Skeletal muscle cell (primary cell): ENCODE measurements at regions not wholly inside any gene's neighbourhood (a gene's known extent, or its start where the extent isn't known, plus 50 kb on each side); places are given as distances from the start of the nearest gene placed in this dataset.

Experiments
- DNase-seq: peaks from one replicate; pipeline ENCODE4 v3.0.0-alpha.2; 2010; ENCODE audit warnings: low read depth
- H3K4me3 ChIP-seq: 2 replicates; pipeline ENCODE4 v1.5.1; 2011; ENCODE audit warnings: low read depth, mild to moderate bottlenecking, control low read depth, low read length, moderate library complexity

- no peak overlapping the region for H3K4me3 ChIP-seq
These were observed 446.8 kb downstream of the WDR72 start for GRCh38 chr15:53312707-53313106.

GRCh38 chr15:53310709-53311108 is 448.8 kb downstream of the WDR72 start:
- no peak overlapping the region for H3K4me3 ChIP-seq
- DNase-seq = no peak

More at GRCh38 chr15:53312707-53313106, 446.8 kb downstream of the WDR72 start:
- no peak for DNase-seq

GRCh38 chr15:53307952-53308624 is 451.4 kb downstream of the WDR72 start:
- no peak overlapping the region for H3K4me3 ChIP-seq
- DNase-seq = no peak

DNA sequence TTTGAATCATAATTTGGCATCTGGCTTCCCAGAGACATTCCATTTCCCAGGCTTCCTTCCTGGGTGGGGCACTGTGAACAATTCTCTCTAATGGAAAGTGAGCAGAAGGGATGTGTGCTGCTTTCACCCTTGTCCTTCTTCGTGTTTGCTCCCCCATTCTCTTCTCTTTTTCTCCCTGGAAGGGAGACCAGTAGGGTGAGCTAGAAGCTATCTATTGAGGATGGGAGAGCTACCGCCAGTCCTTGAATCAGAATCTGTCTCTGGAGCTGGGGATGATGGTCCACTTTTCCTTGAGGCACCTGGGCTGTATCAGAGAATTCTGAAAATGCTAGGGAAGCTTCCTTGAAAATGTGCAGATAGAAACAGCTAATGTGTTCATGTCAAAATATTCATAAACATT is 453.9 kb downstream of the WDR72 start:
- H3K4me3 ChIP-seq = no peak overlapping the region
- DNase-seq = no peak

DNA sequence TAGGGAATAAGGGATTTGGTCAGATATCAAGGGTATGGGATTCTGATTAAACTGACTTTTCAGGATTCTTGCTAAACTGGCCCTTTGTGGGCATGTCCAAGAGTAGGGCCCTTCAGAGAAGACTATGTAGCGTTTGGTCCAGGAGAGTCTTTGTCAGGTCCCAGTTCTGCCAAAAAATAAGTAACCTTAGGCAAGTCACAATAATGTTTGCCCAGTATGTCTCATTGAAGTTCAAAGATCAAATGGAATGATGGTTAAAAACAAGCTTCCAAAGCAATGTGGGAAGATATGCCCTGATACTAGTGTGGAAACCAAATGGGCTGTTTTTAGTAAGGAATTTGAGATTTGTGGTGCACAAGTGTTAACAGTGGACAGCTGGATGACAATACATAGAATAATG is 454.4 kb downstream of the WDR72 start:
- DNase-seq = no peak

GRCh38 chr15:53297828-53298227 is 461.6 kb downstream of the WDR72 start:
- H3K4me3 ChIP-seq = no peak overlapping the region
- DNase-seq = no peak

More for the DNA sequence above, 454.4 kb downstream of the WDR72 start:
- H3K4me3 ChIP-seq = no peak overlapping the region

DNA sequence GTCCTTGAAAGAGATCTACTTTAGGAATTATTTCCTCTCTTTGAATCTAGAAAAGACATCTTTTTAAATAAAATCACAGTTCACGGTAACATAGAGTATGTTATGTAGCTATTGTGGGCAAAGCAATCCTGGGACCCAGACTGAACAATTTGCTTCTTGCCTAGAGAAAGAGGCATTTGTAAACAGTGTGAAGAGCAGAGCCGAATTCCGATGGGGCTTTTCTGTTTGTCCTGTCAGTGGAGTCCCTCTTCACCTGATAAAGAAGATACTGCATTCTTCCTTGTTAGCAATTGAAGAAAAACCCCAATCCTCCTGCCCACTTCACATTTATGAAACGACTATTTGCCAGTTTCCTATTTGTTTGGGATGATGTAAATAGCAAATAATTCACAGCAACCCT is 462.9 kb downstream of the WDR72 start:
- no peak overlapping the region for H3K4me3 ChIP-seq
- DNase-seq = no peak

DNA sequence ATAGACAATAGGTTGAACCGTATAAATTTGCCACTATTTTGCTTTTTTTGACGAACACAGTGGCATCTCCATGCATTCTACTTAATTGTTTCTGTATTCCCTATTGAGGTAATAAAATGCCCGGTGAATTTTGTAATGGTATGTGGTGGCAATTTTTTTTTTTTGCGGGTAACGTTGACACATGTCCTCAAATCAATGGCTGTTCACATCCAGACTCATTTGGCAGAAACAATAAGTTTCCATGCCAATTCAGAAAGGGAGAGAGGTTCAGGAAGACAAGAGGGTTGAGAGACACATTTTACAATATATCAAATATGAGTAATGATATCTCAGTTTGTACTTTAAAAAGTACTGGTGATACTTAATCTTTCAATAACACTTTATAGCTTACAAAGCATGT is 463.9 kb downstream of the WDR72 start:
- no peak overlapping the region for H3K4me3 ChIP-seq
- DNase-seq = no peak

- no peak for DNase-seq
- no peak overlapping the region for H3K4me3 ChIP-seq
These were observed 470.9 kb downstream of the WDR72 start for GRCh38 chr15:53288542-53288941.

GRCh38 chr15:53274630-53275029 is 484.5 kb upstream of the ONECUT1 start:
- DNase-seq = no peak
- H3K4me3 ChIP-seq = no peak overlapping the region

GRCh38 chr15:53272116-53272515 is 482.0 kb upstream of the ONECUT1 start:
- no peak overlapping the region for H3K4me3 ChIP-seq
- no peak for DNase-seq

DNA sequence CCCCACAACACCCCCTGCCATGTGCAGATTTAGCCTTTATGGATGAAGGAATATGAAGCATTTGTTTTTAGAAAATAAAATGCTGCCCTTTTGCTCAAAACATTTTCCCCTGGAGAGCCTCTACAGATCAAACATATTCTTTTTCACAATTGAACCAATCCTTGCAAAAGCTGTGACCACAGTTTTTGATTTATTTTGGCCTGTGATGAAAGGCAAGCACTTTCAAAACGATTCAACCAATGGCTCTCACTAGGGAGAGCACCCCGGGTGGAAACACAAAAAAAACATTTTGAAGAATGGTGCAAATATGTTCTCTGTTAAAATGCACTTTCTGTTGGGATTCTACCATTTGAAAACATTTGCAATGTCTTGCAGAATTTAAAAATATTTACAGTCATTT is 476.0 kb upstream of the ONECUT1 start:
- H3K4me3 ChIP-seq = no peak overlapping the region
- no peak for DNase-seq

- H3K4me3 ChIP-seq = no peak overlapping the region
- no peak for DNase-seq
These were observed 470.5 kb upstream of the ONECUT1 start for GRCh38 chr15:53260647-53261046.

GRCh38 chr15:53256457-53256856 is 466.3 kb upstream of the ONECUT1 start:
- no peak overlapping the region for H3K4me3 ChIP-seq
- no peak for DNase-seq

DNA sequence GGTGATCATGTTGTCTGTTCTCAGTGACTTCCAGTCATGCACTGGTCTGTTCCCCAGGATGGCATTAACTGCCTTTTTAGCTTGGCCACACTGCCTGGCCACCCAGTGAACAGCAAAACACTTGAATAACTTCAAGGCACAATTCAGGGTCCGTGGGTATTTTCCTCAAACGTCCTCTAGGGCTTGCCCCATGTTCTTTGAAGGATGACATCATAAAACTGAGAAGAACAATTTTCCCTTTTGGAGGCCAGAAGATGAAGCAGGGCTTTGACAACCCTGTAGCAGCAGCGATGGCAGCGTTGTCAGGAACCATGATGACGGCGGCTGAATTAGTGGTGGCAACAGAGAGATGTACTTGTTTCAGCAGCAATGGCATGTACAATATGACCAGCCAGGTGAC is 465.9 kb upstream of the ONECUT1 start:
- DNase-seq = no peak
- no peak overlapping the region for H3K4me3 ChIP-seq

DNA sequence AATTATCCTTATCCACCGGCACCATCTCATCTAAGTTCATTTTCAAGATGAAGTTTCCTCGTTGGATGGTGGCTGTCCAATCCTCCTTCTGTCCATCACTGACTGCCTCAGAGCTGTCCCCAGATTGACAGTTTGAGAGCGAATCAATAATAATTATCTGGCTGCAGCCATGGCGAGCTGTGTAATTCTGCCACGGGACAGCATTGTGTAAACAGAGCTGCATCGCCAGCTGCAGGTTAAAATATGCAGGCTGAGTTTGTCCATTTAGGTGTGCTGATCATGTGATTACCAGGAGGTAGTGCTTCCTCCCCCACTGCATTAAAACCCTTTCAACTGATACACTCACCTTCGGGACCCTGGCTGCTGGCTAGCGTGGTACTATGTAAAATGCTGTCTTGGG is 461.9 kb upstream of the ONECUT1 start:
- no peak overlapping the region for H3K4me3 ChIP-seq
- DNase-seq = no peak

DNA sequence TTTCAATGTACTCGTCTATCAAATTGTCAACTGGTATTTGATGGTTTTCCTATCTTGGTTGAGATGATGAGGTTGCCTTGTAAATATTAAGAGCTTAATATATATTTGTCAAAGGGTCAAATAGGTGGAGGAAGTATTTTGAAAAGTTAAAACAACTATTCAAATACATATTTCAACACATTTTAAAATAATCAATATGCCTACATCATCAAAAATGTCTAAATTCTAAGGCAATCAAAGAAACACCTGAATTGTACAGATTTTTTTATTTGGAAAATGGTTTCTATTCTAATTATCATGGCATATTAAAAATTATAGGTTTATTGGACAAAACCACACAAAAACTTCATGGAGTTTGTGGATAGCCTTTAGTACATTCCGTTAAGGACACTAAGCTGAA is 461.4 kb upstream of the ONECUT1 start:
- no peak for DNase-seq
- no peak overlapping the region for H3K4me3 ChIP-seq

GRCh38 chr15:53247041-53247708 is 457.0 kb upstream of the ONECUT1 start:
- no peak for DNase-seq
- no peak overlapping the region for H3K4me3 ChIP-seq

GRCh38 chr15:53246404-53246803 is 456.3 kb upstream of the ONECUT1 start:
- H3K4me3 ChIP-seq = no peak overlapping the region
- DNase-seq = no peak

GRCh38 chr15:53233801-53234200 is 443.7 kb upstream of the ONECUT1 start:
- no peak for DNase-seq
- no peak overlapping the region for H3K4me3 ChIP-seq

DNA sequence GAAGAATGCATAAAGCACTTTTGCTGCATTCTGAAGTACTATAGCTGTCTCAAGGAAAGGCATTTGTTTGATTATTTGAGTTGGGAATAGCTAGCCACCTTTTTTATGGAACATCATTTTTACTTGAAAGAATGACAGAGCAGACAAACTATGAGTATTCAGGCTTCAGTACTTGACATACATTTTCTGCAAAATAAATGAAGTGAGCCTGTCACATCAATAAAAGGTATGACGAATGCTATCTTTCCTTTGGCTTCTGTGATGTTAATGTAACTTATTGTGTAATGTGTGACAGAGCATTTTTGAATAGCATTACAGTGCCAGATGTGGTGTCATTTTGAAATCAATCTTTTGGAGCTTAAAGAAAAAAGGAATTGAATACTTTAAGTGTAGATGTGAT is 440.3 kb upstream of the ONECUT1 start:
- DNase-seq = no peak

More for the DNA sequence above, 440.3 kb upstream of the ONECUT1 start:
- no peak overlapping the region for H3K4me3 ChIP-seq
